Middle frontal gyrus (tissue), 1 donor: ENCODE measurements at regions not wholly inside any gene's neighbourhood (a gene's known extent, or its start where the extent isn't known, plus 50 kb on each side); places are given as distances from the start of the nearest gene placed in this dataset.

Source experiments
- DNase-seq: peaks from one replicate; pipeline ENCODE4 v3.0.0-alpha.2; 2015; ENCODE audit warnings: low spot score; ENCODE audit errors: extremely low spot score

DNA sequence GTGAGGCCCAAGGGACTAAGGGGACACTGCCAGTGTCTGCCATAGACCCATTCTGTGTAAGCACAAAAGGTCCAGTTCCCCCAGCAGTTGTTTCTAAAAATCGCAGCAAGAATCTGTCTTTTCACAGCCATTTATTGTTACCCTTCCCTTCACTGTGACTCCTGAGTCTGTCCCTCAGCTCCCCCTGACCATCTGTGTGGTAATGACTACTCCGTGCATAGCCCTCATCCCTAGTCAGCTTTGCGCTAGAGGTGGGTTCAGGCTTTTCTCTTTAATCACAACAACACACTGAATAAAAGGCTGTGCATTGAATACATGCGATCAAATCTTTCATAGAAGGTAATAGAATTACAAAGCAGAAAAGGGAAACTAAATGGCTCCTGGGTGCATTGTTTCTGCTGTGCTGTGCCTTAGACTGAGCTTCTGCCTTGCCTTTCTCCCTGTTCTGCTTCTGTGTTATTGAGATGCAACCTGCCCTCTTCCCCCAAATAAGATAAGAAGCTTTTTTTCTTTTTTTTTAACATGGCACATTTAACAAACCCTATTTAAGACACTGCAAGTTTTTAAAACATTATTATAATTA, 836.0 kb upstream of the CDH2 start:
- DNase-seq: no peak

DNA sequence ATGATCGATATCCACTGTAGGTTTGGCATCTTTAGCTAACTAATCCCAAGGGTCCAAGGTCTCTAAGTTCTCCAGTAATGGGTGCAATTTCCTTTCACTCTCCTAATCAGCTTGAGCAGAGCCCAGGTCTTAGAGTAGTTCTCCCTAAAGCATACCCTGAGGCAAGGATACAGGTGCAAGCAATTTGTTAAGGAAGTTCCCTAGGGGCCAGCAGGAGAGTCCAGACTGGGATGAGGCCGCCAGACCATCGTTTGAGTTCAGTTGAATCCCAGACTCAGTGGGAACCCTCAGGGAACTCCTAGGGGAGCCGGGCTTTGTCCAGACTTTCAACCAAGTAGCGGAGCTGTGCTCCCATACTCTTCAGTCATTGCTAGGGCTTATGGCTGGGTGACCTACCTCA, 835.4 kb upstream of the CDH2 start:
- no peak for DNase-seq

DNA sequence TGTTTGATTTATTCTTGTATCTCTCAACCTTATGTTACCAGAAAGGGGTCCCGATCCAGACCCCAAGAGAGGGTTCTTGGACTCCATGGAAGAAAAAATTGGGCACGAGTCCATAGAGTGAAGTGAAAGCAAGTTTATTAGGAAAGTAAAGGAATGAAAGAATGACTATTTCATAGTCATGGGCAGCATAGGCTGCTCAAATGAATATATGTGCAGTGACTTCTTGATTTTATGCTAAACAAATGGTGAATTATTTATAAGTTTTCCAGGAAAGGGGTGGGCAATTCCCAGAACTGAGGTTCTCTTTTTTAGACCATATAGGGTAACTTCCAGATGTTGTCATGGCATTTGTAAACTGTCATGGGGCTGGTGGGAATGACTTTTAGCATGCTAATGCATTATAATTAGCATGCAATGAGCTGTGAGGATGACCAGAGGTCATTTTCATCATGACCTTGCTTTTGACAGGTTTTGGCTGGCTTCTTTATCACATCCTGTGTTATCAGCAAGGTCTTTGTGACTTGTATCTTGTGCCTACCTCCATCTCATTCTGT, 832.4 kb upstream of the CDH2 start:
- no peak for DNase-seq

DNA sequence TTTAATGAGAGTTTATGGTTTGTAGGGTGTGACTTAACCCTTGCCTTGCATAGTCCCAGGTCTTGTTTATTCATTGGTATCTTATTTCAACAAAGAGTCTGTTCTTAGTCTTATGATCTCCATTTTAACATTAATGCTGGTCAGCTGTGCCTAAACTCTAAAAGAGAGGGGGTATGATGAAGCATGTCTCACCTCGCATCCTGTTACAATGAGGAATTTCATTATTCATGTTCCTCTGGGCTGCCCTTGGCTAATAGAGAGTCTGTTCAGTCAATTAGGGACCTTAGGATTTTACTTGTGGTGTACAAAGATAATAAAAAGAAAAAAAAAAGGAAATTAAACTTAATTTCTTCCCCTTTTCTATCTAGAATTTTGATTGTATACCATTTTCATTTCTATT, 831.9 kb upstream of the CDH2 start:
- DNase-seq: no peak

DNA sequence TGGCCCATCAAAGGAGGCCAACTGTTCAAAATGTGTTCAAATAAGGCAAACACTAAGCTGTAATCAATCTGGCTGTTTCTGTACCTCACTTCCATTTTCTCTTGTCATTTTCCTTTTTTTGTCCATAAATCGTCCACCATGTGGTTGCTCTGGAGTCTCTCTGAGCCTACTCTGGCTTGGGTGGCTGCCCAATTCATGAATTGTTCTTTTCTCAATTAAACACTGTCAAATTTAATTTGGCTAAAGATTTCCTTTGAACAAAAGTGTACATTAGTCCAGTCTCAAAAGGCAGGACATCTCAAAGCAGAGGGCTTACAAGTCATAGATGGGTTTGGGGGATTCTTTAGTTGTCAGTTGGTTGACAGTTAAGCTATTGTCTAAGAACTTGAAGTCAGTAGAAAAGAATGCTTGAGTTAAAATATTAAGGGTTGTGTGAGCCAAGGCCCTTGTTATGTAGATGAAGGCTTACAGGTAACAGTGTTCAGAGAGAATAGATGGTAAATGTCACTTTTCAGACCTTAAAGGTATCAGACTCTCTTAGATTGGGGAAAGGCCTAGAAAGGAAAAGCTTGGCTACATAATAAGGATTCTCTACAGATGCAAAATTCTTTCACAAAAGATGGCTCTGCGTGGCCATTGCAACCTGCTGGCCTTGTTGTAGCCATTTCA, 831.2 kb upstream of the CDH2 start:
- no peak for DNase-seq

DNA sequence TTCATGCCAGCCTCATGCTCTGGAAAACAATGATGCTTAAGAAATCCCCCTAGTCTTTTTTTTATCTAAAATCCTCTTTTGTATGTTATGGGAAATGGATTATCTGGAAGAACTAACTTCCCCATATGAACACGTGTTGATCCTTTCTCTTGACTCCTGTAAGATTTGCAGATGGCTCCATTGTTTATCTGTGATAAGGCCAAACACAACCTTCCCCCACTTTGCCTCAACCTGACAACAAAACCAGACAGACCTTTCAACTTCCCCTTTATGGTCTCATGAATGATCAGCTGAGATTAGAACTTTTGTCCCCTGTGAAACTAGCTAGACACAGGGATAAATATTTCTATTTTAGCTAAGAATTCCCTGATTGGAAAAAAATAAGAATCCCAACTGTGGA, 828.0 kb upstream of the CDH2 start:
- no peak for DNase-seq

DNA sequence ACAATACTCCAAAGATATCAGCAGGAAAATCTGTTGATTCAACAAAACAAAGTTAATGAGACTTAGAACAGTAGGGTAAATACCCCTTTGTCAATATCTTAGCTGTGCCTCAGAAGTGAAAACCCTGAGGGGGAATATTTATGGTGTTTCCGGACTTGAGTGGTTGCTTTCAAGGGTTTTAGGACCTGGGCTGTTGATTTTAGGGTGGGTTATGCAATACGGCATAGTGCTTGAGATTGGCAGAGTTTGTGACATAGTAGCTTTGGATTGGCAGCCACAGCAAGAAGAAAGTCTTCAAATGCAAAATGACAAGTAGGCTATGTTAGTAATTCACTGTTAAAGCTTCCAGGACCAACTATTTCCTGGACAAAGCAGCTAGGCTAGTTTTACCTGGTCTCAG, 826.3 kb upstream of the CDH2 start:
- no peak for DNase-seq

DNA sequence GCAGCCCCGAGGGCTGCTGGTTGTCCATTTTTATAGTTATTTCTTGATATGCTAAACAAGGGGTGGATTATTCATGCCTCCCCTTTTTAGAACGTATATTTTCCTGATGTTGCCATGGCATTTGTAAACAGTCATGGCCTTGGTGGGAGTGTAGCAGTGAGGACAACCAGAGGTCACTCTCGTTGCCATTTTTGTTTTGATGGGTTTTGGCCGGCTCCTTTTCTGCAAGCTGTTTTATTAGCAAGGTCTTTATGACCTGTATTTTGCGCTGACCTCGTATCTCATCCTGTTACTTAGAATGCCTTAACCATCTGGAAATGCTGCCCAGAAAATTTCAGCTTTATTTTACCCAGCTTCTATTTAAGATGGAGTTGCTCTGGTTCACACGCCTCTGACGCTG, 825.8 kb upstream of the CDH2 start:
- DNase-seq: no peak

DNA sequence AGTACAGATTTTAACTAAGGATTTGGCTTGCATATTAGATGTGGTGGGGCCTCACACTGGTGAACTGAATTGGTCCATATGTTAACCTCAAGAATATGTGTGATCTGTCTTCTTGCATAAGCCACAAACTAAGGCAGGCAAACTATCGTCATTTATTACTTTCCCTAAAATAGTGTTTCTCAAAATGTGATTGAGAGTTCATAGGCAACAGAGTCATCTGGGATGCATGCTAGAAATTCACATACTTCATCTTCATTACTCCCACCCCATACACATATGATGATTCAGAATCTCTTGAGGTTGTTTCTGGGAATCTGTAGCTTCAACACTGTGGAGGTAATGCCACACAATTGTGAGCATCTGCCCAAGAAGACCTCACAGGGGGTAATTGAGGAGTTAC, 822.8 kb upstream of the CDH2 start:
- DNase-seq: no peak

DNA sequence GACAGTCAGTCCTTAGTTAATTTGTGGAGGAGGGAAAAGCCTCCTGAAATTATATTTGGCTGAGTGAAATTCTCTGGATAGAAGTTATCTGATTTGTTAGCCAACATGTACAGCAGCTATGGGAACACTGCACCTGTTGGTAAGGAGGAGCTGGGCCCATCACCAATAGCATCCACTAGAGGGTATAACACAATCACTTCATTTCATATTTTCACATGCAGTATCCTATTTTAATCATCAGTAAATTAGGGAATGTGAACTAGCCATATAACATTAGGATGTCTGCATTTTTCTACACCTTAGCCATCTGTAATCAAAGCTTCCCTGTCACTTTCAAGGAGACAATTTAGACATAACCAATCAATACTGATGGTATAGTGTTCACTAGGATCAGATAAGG, 818.4 kb upstream of the CDH2 start:
- DNase-seq: no peak

DNA sequence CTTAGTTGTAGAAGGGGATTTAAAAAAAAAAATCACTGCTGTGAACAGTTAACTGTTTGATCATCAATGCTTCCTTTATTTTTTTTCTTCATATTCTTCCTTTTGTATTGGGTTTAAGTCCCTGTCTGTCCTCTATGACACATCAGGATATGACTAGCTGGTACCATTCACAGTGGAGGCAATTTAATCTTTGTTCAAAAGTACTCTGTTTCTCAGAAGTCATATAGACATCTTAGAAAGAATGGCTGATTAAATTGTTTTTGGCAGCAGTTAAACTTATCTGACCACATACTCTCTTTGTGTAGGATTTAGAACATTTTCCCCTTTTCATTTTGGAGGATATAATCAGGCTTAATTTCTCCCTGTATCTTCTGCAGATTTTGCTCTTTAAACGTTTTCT, 807.8 kb upstream of the CDH2 start:
- DNase-seq: no peak

DNA sequence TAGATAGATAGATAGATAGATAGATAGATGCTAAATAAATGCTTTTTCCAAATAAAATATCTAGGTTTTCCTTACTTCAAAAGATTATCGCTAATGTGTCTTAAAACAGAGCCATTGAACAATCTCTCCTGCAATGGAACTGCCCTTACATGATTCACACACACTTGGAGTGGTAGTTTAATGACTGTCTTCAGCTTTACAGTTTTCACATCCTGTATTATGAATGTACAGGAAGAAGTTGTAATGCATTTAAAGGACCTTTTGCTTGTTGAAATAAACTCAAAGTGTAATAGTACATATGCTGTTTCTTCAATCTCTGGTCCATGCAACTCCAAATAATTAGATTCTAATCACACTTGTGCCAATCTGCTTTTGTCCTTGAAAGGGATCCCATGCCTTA, 797.6 kb upstream of the CDH2 start:
- DNase-seq: no peak

DNA sequence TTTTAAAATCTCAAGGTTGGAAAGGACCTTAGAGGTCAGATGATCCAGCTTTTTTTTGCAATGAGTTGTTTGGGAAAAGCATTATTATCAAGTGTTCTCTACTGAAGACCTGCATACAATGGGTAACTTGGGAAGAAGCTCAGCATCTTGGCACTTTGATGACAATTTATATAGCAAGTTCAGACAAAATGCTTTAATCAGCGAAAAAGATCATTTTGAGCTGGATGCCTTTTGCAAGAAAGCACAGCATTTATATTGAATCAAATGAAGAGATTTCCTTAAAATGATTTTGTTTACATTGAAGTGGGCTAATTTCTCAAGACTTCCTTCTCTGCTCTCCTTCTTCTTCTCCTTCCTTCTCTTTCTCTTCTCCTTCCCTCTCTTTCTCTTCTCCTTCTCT, 796.4 kb upstream of the CDH2 start:
- no peak for DNase-seq

DNA sequence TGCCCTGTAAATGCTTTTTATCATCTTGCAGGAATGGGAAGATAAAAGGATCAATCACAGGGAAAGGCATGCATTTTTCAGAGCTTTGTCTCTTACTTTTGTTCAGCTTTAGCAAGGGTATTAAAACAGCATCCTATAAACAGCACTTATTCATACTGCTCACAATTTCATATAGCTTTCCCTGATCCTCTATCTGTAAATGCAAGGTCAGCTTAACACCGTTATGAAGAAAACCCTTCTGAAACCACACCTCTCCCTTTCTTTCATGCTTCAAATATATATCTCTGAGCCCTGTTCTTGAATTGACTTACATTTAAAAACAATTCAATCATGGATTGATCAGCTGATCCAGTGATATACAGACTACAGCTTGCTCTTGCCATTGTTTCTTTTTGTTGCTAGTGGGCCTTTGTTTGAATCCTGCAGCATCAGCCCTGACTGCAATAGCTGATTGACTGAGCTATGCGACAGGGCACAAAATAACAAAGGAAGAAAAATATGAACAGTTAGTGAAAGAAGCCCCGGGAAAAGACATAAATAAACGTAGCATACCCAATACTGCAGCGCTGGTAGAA, 795.5 kb upstream of the CDH2 start:
- DNase-seq: no peak

DNA sequence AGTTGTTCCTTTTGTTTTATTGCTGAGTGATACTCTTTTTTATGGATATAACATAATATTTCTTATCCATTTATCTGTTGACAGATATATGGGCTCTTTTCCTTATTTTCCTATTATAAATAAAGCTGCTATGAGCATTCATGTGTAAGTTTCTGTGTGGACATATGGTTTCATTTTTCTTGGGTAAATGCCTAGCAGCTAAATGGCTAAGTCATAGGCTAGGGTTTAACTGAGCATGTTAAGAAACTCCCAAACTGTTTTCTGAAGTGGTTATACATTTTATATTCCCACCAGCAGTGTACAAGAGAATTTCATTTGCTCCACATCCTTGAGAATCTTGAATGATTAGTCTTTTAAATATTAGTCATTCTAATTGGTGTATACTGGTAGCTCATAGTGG, 786.6 kb upstream of the CDH2 start:
- DNase-seq: no peak

DNA sequence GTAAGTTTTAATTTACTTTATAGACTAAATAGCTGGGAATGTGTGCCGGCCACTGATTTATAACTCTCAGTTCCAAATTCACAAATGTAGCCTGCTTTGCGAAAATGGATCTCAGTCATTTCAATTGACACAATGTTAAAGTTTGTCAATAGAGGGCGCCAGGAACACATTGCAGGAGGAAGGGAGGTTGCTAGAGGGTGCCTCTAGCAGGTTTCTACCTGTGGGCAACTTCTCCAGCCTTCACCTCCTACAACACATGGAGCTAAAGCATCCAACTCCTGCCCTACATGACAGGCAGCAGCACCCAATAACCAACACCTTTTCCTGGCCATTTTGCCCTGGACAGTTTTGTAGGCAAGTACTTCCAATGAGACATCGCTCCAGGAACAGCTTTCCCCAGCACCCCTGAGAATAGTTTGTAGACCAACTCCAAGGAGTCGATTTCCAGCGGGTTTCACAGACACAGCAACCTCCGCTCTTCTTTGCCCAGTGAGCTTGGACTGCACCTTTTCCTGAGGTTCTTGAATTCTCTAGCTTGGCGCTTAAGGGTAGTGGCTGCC, 784.8 kb upstream of the CDH2 start:
- no peak for DNase-seq

DNA sequence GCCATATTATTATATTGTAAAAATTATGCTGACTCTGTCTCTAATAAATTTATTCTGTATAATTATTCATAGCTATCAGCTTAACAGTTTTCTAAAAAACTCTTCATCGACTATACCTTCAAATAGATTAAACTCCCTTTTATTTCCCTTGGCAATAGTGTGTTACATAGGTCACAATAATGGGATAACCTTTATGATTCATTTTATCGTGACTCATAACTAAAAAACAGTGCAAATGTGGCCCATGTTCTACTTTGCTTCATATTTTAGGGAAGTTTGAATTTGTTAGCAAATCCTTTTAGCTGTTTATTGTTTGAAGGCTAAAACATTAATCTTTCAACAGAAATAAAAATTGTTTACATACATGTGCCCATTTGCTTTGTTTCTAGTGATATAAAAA, 783.2 kb upstream of the CDH2 start:
- no peak for DNase-seq

DNA sequence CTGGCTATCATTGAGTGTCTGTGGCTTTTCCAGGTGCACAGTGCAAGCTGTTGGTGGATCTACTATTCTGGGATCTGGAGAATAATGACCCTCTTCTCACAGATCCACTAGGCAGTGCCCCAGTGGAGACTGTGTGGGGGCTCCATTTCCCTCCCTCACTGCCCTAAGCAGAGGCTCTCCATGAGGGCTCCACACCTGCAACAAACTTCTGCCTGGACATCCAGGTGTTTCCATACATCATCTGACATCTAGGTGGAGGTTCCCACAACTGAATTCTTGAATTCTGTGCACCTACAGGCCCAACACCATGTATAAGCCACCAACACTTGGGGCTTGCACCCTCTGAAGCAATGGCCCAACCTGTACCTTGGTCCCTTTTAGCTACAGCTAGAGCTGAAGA, 775.4 kb upstream of the CDH2 start:
- DNase-seq: no peak

DNA sequence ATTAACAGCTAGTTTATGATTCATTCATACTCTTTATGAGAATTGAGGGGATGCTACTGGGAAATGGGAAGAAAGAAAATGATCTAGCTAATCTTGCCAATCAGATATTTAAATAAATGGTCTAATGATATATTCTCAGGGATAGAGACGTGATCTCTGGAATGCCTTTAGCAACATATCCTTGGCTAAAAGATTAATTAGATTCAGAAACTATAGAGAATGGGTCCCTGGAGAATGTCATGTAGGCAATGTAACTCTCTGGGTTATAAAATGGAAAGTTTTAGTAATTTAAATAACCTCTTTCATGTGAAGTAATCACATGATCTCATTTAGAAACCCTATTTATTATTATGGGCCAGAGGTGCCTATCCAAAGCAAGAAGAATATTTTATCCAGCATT, 771.0 kb upstream of the CDH2 start:
- no peak for DNase-seq

DNA sequence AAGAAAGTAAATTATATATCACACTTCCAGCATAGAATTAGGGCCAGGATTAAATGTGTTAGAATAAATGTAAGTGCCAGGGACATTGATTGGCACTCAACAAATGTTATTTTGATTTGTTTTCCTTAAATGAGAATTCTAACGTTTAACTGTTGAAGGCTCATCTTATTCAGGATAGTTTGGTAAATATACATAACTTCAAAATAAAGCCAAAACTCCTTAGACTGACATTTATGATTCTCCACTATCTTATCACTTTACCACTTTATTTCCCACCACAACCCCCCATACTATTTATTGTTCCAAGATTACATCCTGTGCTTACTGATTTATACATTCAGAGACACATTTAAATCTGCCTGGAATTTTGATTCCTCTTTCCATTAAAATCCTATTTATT, 769.5 kb upstream of the CDH2 start:
- no peak for DNase-seq

DNA sequence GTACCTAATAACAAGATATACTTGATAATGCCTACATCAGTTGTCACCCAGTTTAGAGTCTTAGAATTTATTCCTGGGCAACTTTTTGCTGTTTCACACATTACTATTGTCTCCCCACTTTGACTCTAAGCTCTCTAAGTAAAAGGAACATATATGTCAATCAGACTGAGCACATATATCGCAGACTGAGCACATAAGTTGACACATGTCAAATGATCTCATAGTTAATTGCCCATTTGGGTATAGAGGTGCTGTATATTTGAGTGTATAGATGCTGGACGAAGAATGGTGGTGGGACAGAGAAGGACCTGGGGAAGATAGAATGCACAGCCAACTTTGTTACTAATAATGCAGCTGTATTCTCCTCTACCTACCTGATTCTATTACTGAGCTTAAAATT, 746.0 kb upstream of the CDH2 start:
- DNase-seq: no peak

DNA sequence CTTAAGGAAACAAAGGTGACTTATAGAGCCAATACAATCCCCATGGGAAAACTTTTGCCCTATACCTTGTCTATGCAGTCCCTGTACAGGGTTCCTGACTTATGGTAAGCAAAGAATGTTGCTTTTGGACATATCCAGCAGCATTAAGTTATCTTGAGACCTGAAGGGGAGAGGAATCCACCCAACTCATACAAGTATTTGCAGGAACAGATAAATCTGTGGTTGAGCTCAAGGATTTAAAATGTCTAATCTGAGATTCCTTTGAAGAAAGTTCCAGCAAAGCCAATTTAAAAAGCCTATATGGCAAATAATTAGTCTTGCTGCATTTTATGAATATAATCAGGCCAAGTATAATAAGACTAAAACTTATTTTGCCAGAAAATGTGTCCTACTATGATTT, 739.5 kb upstream of the CDH2 start:
- no peak for DNase-seq

DNA sequence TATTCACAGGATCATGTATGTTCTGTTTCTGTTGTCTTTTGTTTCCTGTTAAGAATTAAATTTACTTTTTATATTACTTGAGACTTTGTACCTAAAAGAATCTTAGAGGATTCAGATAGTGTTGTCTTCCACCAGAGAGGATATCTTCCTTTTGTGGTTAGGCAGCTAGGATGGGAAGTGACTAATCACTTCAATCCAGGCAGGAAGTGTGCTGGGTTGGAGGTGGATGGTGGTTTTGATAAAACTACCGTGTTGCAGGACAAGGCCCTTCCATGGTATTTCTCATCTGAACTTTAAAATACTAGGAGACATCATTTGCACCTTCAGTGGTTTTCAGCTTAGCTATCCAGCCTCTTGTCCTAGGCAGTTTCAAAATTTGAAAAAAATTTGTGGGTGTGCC, 728.6 kb upstream of the CDH2 start:
- DNase-seq: no peak
